RPMI8226 (cell line): ENCODE measurements at regions not wholly inside any gene's neighbourhood (a gene's known extent, or its start where the extent isn't known, plus 50 kb on each side); places are given as distances from the start of the nearest gene placed in this dataset.

Experiments used
- DNase-seq: peaks from one replicate; pipeline ENCODE4 v3.0.0-alpha.2; 2015

- peak; percentile 62 for DNase-seq
These were observed 175.3 kb downstream of the INHBB start for GRCh38 chr2:120520929-120521912.

GRCh38 chr2:120522151-120522751 lies 176.3 kb downstream of the INHBB start:
- DNase-seq: no peak

DNA sequence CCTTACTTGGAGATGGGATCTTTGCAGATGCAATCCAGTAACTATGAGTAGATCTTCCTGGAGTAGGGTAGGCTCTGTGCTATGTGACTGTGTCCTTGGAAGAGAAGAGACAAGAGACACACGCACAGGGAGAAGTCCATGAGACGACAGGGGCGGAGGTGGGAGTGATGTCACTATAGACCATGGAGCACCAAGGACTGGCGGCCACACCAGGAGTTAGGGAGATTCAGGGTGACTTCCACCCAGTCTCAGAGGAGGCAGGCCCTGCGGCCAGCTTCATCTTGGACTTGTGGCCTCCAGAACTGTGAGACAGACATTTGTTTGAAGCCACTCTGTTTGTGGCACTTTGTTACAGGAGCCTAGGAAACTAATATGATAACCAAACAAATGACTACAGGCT lies 177.8 kb downstream of the INHBB start:
- no peak for DNase-seq

DNA sequence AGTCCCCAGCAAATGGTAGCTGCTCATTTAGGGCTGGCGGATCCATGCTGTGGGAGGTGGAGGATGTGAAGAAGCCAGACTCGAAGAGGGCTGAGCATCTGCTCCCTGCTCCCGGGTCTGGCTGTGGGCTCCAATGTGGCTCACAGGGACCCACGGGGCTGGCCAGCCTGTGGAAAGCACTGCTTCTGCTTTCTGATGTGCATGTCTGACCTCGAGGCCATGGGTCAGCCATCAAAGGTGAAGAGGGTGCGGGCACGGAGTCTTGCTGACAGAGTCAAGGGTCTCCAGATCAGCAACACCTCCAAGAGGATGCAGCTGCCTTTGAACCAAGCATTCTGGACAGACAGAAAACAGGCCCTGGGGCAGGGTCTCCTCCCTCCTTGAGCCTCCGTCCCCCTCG lies 178.2 kb downstream of the INHBB start:
- DNase-seq: no peak

- DNase-seq: peak; percentile 71
These were observed 179.4 kb downstream of the INHBB start for GRCh38 chr2:120525056-120526046.

GRCh38 chr2:120526047-120526562 lies 180.2 kb downstream of the INHBB start:
- no peak for DNase-seq

DNA sequence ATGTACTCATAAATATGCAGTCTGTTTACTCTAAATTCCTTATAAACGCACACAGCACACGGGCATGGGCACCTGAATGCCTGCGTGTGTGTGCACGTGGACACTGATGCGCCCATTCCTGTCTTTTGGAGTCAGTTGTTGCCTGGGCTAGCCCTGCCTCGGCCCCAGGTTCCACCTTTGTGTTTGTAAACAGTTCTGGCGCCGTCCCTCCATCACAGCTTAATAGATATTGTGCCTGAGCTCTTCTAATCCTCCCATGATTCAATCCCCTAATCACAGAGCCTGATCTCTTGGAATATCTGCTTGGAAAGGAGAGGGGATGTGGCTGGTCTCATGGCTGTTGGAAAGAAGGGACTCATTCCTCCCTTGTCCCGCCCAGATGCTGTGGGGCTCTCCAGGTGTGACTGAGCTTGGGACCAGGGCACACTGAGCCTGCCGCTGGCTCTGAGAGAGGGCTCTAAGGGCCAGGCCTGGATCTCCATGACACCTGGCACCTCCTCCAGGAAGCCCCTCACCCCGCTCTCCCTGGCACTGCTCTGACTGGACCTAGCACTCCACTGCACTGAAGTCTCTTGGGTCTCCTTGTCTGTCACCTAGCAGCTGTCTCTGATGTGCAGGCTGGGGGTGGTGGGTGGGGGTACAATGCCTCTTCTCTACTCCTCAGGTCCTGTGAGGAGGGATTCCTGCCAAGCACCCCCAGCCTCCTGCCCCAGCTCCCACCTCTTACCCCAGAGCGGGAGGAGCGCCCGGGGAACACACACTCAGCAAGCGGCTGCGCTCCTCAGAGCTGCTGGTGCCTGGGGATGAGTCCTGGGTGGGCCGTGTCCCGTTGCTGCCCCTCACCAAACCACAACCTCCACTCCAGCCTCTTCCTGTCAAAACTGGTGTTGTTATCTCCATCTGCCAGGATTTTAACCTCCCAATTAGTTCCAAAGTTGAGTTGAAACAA lies 181.3 kb downstream of the INHBB start:
- no peak for DNase-seq

- DNase-seq: no peak
These were observed 182.2 kb downstream of the INHBB start for GRCh38 chr2:120528051-120528692.

- no peak for DNase-seq
These were observed 182.7 kb downstream of the INHBB start for GRCh38 chr2:120528693-120529076.

GRCh38 chr2:120530781-120531180 lies 184.8 kb downstream of the INHBB start:
- no peak for DNase-seq

GRCh38 chr2:120531365-120531764 lies 185.4 kb downstream of the INHBB start:
- DNase-seq: no peak

GRCh38 chr2:120531863-120532600 lies 186.1 kb downstream of the INHBB start:
- no peak for DNase-seq

DNA sequence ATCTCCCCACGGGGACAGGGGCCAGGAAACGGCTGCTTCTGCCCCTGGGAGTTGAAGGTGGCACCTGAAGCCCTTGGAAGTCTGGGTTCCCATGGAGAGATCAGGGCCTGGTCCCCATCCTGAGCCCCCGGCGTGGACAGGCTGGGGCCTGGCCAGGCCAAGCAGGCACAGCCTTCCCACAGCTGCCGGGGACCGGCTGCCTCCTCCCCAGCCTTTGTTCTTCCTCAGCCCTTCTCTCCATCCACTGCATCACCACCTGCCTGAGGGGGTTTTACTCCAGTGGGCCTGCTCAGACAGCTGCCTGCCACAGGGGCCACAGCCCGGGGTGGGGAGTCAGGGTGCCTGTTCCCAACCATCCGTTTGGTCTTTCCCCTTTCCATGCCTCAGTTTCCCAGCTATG lies 187.7 kb downstream of the INHBB start:
- no peak for DNase-seq

GRCh38 chr2:120534457-120534856 lies 188.5 kb downstream of the INHBB start:
- no peak for DNase-seq

DNA sequence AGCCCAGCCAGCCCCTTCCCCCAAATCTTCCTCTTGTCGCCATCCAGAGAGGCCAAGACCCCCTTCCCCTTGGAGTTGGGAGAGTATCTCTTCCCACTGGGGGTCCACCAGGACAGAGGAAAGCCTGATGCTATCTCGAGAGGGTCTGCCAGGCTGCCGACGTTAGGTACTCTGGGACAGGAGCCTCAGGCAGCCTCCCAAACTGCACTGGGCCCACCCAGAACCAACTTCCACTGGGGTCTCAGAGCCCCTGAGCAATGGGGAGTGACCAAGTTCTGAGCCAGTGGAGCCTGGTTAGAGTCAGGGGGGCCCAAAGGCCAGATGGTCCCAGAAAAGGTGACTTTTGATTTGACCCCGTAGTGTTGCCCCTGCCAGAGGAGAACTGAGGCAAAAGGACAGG lies 189.1 kb downstream of the INHBB start:
- DNase-seq: no peak

DNA sequence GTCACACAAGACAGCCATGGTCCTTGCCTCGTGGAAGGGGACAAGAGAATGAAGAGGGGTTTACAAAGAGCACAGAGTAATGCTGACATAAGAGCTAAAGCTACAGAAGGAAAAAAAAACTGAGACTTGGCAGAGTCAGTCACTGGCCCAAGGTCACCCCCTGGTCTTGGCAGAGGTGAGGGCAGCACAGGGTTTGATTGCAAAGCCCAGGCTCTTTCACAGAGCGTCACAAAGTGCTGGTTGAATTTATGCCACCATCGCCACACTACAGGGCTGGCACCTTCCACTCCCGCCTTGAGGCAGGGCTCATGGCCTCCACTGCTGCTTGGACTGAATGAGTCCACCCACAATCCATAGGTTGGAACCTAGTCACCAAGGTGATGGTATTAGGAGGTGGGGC lies 190.2 kb downstream of the INHBB start:
- DNase-seq: no peak

- peak; percentile 28 for DNase-seq
These were observed 192.9 kb downstream of the INHBB start for GRCh38 chr2:120538691-120539423.

- no peak for DNase-seq
These were observed 193.5 kb downstream of the INHBB start for GRCh38 chr2:120539424-120539936.
